Tibial artery (tissue), 4 donors: ENCODE measurements at regions not wholly inside any gene's neighbourhood (a gene's known extent, or its start where the extent isn't known, plus 50 kb on each side); places are given as distances from the start of the nearest gene placed in this dataset.

ENCODE experiments used
- DNase-seq, 2 donors: peaks; one replicate each; pipeline ENCODE4 v3.0.0-alpha.2; 2019
- H3K27ac ChIP-seq, 2 donors: fragments of 200-600 bp; sonication (generic) in 1 of 2; 1 replicate in 1 of 2; 2 replicates in 1 of 2; pipeline ENCODE4 v1.5.1; 2018 to 2019; ENCODE audit warnings: mild to moderate bottlenecking in 1 of 2
- H3K27me3 ChIP-seq, 2 donors: fragments of 200-600 bp; sonication (generic) in 1 of 2; one replicate each; pipeline versions ENCODE4 v1.5.1 to v1.6.0; 2016 to 2019
- H3K36me3 ChIP-seq, 3 donors: fragments of 200-600 bp; sonication (generic) in 2 of 3; one replicate each; pipeline ENCODE4 v1.5.1; 2016 to 2019; ENCODE audit warnings: mild to moderate bottlenecking in 2 of 3
- H3K4me1 ChIP-seq, 4 donors: fragments of 200-600 bp; sonication (generic) in 2 of 4; 1 replicate in 3 of 4; 2 replicates in 1 of 4; pipeline ENCODE4 v1.5.1; 2016 to 2019
- H3K4me3 ChIP-seq, 2 donors: fragments of 200-600 bp; sonication (generic) in 1 of 2; 1 replicate in 1 of 2; 2 replicates in 1 of 2; pipeline ENCODE4 v1.5.1; 2018 to 2019; ENCODE audit warnings: mild to moderate bottlenecking in 2 of 2
- H3K9me3 ChIP-seq, 3 donors: fragments of 200-600 bp; sonication (generic) in 1 of 3; one replicate each; pipeline ENCODE4 v1.5.1; 2016 to 2019
- intact Hi-C: fragments of 100-400 bp; cut with DNase I; formaldehyde crosslinking; loops from one replicate; pipeline ENCODE4 v1.15.0; 2023; ENCODE audit warnings: low total_unique reads
- TF ChIP-seq, protein P1 (sequence below), 2 experiments: fragments of 200-600 bp in 1 of 2; fragments of 450-650 bp in 1 of 2; IDR thresholded peaks; one replicate each; pipeline ENCODE4 v1.5.1; 2017 to 2019; ENCODE audit warnings: antibody characterized with exemption in 2 of 2, mild to moderate bottlenecking in 1 of 2, moderate library complexity in 1 of 2

GRCh38 chr4:166673911-166674310, 560.4 kb downstream of the SPOCK3 start:
- DNase-seq: no peak
- no peaks in the 10 kb centered on the region for H3K27me3 ChIP-seq
- no peaks in the 10 kb centered on the region for H3K9me3 ChIP-seq
- H3K27ac ChIP-seq: no peak overlapping the region
- H3K4me3 ChIP-seq: no peak overlapping the region
- intact Hi-C loops: no loop called here
- no peaks in the 10 kb centered on the region for H3K4me1 ChIP-seq
- H3K36me3 ChIP-seq: no peaks in the 10 kb centered on the region
- TF ChIP-seq, protein P1, sequence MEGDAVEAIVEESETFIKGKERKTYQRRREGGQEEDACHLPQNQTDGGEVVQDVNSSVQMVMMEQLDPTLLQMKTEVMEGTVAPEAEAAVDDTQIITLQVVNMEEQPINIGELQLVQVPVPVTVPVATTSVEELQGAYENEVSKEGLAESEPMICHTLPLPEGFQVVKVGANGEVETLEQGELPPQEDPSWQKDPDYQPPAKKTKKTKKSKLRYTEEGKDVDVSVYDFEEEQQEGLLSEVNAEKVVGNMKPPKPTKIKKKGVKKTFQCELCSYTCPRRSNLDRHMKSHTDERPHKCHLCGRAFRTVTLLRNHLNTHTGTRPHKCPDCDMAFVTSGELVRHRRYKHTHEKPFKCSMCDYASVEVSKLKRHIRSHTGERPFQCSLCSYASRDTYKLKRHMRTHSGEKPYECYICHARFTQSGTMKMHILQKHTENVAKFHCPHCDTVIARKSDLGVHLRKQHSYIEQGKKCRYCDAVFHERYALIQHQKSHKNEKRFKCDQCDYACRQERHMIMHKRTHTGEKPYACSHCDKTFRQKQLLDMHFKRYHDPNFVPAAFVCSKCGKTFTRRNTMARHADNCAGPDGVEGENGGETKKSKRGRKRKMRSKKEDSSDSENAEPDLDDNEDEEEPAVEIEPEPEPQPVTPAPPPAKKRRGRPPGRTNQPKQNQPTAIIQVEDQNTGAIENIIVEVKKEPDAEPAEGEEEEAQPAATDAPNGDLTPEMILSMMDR (IDR thresholded peaks at IDR 0.05): no peak

- no peaks in the 10 kb centered on the region for H3K36me3 ChIP-seq
- no peaks in the 10 kb centered on the region for H3K27me3 ChIP-seq
- DNase-seq: no peak
- intact Hi-C loops: no loop called here
- TF ChIP-seq, protein P1 (IDR thresholded peaks at IDR 0.05): no peak
- no peak overlapping the region for H3K4me3 ChIP-seq
- H3K9me3 ChIP-seq: no peaks in the 10 kb centered on the region
- H3K4me1 ChIP-seq: no peaks in the 10 kb centered on the region
- no peak overlapping the region for H3K27ac ChIP-seq
These were observed 558.9 kb downstream of the SPOCK3 start for GRCh38 chr4:166675411-166675810.

- Histone ChIP-seq H3K27ac (no peak overlapping the region), H3K36me3 (no peaks in the 10 kb centered on the region), H3K27me3 (no peaks in the 10 kb centered on the region), H3K4me1 (no peaks in the 10 kb centered on the region), H3K4me3 (no peak overlapping the region), H3K9me3 (no peaks in the 10 kb centered on the region)
- TF ChIP-seq, protein P1 (IDR thresholded peaks at IDR 0.05): no peak
- no peak for DNase-seq
- intact Hi-C loops: no loop called here
These were observed 553.5 kb downstream of the SPOCK3 start for GRCh38 chr4:166680796-166681195.

DNA sequence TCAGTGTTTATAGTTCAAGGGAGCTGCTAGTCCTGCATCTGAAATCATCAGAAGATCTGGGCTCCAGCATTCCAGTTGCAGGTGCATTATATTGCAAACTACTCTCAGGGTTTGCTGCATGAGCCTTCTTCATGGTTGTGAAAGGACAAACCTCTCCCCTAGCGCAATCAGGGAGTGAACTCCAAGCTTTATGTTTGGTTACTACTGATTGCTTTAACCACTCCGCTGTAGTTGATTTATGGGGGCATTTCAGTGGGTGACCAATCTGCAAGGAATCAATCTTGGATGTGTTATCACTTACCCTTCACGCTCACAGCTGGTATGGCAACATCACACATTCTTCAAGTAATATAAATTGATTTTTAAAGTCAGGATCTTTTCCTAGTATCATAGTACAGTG, 552.1 kb downstream of the SPOCK3 start:
- no peaks in the 10 kb centered on the region for H3K9me3 ChIP-seq
- no peak for DNase-seq
- no peaks in the 10 kb centered on the region for H3K4me1 ChIP-seq
- H3K27ac ChIP-seq: no peak overlapping the region
- TF ChIP-seq, protein P1 (IDR thresholded peaks at IDR 0.05): no peak
- H3K27me3 ChIP-seq: no peaks in the 10 kb centered on the region
- H3K4me3 ChIP-seq: no peak overlapping the region
- no peaks in the 10 kb centered on the region for H3K36me3 ChIP-seq
- intact Hi-C loops: no loop called here
